GM12872 (cell line): ENCODE measurements at regions not wholly inside any gene's neighbourhood (a gene's known extent, or its start where the extent isn't known, plus 50 kb on each side); places are given as distances from the start of the nearest gene placed in this dataset.

Experiments used
- CTCF ChIP-seq: IDR thresholded peaks from 3 replicates; pipeline ENCODE4 v1.5.1; 2011; ENCODE audit warnings: low read depth, mild to moderate bottlenecking, low read length, moderate library complexity; ENCODE audit not compliant: insufficient read depth

GRCh38 chr5:125301711-125302110 is 555.3 kb upstream of the ZNF608 start:
- no peak for TF ChIP-seq CTCF

GRCh38 chr5:125302577-125302976 is 556.1 kb upstream of the ZNF608 start:
- no peak for TF ChIP-seq CTCF

GRCh38 chr5:125306741-125307140 is 560.3 kb upstream of the ZNF608 start:
- TF ChIP-seq CTCF: no peak

GRCh38 chr5:125310749-125311148 is 564.3 kb upstream of the ZNF608 start:
- no peak for TF ChIP-seq CTCF

- TF ChIP-seq CTCF: no peak
Measured at GRCh38 chr5:125311743-125312142, 565.3 kb upstream of the ZNF608 start.

- TF ChIP-seq CTCF: no peak
Measured at GRCh38 chr5:125313555-125313954, 567.1 kb upstream of the ZNF608 start.

GRCh38 chr5:125315306-125315705 is 568.9 kb upstream of the ZNF608 start:
- no peak for TF ChIP-seq CTCF

GRCh38 chr5:125316391-125316790 is 570.0 kb upstream of the ZNF608 start:
- TF ChIP-seq CTCF: no peak
